ENCODE measurements at regions not wholly inside any gene's neighbourhood (a gene's known extent, or its start where the extent isn't known, plus 50 kb on each side); places are given as distances from the start of the nearest gene placed in this dataset.
"Not testable (repeated sequence)": the region's sequence is repeated elsewhere in the genome, so short reads cannot be mapped to it uniquely, and the experiment has no call there.

DNA sequence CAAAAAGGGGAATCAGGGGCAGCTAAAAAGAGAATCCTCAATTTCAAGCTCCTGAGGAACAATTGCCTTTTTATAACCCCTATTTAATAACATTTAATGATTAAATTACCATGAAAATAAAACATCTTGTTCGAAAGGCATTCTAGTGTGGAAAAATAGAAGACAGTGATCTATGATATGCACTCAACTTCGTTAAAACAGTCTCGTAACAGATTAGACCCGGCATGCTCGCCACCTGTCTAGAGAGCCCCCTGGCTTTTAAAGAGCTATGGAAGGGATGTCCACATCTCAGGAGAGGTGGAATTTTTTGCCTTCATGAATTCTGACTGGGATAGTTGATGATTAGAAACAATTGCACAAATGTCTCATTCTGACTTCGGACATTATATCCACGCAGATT is 153.7 kb upstream of the MDFIC2 start:
- ATAC-seq (no peak), DNase-seq (no peak)
- intact Hi-C loops (cut with micrococcal nuclease) = no loop called here
- peaks cover 8% of the 10 kb centered on the region for H3K27me3 Mint-ChIP-seq
- TF ChIP-seq, protein P1, sequence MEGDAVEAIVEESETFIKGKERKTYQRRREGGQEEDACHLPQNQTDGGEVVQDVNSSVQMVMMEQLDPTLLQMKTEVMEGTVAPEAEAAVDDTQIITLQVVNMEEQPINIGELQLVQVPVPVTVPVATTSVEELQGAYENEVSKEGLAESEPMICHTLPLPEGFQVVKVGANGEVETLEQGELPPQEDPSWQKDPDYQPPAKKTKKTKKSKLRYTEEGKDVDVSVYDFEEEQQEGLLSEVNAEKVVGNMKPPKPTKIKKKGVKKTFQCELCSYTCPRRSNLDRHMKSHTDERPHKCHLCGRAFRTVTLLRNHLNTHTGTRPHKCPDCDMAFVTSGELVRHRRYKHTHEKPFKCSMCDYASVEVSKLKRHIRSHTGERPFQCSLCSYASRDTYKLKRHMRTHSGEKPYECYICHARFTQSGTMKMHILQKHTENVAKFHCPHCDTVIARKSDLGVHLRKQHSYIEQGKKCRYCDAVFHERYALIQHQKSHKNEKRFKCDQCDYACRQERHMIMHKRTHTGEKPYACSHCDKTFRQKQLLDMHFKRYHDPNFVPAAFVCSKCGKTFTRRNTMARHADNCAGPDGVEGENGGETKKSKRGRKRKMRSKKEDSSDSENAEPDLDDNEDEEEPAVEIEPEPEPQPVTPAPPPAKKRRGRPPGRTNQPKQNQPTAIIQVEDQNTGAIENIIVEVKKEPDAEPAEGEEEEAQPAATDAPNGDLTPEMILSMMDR (IDR thresholded peaks at IDR 0.05) = no peak
- H3K4me1 Mint-ChIP-seq (ENCODE audit: low read depth) = no peaks in the 10 kb centered on the region
- H3K27ac Mint-ChIP-seq = no peak overlapping the region
- no peaks in the 10 kb centered on the region for H3K9me3 Mint-ChIP-seq
- ChIA-PET POLR2A (no interaction called here), CTCF (no interaction called here)
- H3K36me3 Mint-ChIP-seq (ENCODE audit: low read depth) = no peaks in the 10 kb centered on the region
- no peak overlapping the region for H3K4me3 Mint-ChIP-seq

DNA sequence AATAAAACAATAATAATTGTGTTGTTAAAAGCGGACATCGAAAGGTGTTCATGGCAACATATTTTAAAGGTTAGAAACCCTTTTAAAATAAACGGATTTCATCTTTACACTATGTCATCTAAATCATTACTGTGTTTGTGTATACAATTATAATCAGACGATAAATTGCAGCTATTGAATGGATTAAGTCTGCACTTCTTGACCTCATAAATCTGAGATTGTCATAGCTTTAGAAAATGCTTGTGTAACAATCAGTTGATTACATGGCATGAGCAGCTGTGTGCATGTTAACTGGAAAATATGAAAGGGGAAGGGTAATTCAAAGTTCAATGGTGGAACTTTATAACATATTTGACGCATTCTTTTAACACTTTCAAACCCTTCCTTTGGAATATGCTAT is 152.4 kb upstream of the MDFIC2 start:
- DNase-seq = no peak
- Mint-ChIP-seq H3K4me1 (ENCODE audit: low read depth) (no peaks in the 10 kb centered on the region), H3K36me3 (ENCODE audit: low read depth) (no peaks in the 10 kb centered on the region), H3K27ac (no peak overlapping the region), H3K27me3 (peaks cover 10% of the 10 kb centered on the region), H3K4me3 (no peak overlapping the region), H3K9me3 (no peaks in the 10 kb centered on the region)
- TF ChIP-seq, protein P1 (IDR thresholded peaks at IDR 0.05) = no peak
- ChIA-PET CTCF (no interaction called here), POLR2A (no interaction called here)
- intact Hi-C loops (cut with micrococcal nuclease) = no loop called here
- ATAC-seq = no peak

DNA sequence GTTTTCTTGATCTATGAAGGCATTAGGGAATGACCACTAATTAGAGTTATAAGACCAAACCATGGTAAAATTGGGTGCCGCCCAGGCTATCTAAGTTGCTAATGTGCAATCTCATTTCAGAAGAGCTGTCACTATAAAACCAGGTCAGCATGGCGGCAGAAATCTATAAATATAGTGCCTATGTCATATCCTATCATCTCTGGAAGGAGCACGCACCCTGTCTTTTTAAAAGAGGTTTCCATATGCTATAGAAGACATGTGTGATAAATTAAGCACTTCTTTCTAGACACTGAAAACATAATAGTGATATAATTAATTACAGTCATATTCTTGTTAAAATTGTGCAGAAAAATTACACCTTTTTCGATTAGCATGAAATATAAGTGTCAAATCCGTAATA is 152.0 kb upstream of the MDFIC2 start:
- no peaks in the 10 kb centered on the region for H3K36me3 Mint-ChIP-seq (ENCODE audit: low read depth)
- no peaks in the 10 kb centered on the region for H3K4me1 Mint-ChIP-seq (ENCODE audit: low read depth)
- CTCF ChIA-PET = no interaction called here
- POLR2A ChIA-PET = no interaction called here
- no peak for ATAC-seq
- intact Hi-C loops (cut with micrococcal nuclease) = no loop called here
- no peaks in the 10 kb centered on the region for H3K9me3 Mint-ChIP-seq
- no peak overlapping the region for H3K27ac Mint-ChIP-seq
- no peak for DNase-seq
- peaks cover 10% of the 10 kb centered on the region for H3K27me3 Mint-ChIP-seq
- no peak overlapping the region for H3K4me3 Mint-ChIP-seq
- TF ChIP-seq, protein P1 (IDR thresholded peaks at IDR 0.05) = no peak

DNA sequence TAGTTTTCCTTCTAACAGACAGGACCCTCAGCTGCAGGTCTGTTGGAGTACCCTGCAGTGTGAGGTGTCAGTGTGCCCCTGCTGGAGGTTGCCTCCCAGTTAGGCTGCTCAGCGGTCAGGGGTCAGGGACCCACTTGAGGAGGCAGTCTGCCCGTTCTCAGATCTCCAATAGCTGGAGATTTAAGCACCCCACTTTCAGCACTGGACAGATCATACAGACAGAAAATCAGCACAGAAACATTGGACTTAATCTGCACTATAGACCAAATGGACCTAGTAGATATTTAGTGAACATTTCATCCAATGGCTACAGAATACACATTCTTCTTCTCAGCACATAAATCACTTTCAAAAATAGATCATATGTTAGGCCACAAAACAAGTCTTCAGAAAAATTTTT is 137.8 kb upstream of the MDFIC2 start:
- H3K9me3 Mint-ChIP-seq; H3K36me3 Mint-ChIP-seq (ENCODE audit: low read depth); H3K27me3 Mint-ChIP-seq; POLR2A ChIA-PET; DNase-seq; intact Hi-C loops (cut with micrococcal nuclease); H3K4me3 Mint-ChIP-seq; CTCF ChIA-PET; H3K27ac Mint-ChIP-seq; H3K4me1 Mint-ChIP-seq (ENCODE audit: low read depth); ATAC-seq: not testable (repeated sequence)

DNA sequence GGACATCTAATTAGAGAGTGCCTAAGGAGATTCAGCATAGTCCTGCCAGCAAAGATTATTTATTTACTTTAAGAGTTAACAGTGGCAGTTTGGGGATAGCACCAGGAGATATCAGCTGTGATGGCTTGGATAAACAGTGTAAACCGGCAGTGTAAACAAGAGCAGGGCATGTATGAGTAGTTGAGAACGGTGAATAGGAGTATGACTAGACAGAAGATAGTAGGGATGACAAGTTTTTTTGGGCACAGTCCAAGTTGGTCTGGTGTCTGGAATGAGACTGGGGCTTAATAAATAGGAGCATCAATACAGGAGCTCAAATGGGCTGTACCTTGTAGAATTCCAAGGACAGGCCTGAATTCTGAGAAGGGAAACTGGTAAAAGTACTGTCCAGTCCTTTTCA is 123.0 kb upstream of the MDFIC2 start:
- H3K27me3 Mint-ChIP-seq; ATAC-seq; H3K4me3 Mint-ChIP-seq; intact Hi-C loops (cut with micrococcal nuclease); H3K36me3 Mint-ChIP-seq (ENCODE audit: low read depth); DNase-seq; H3K27ac Mint-ChIP-seq; CTCF ChIA-PET; H3K9me3 Mint-ChIP-seq; POLR2A ChIA-PET; H3K4me1 Mint-ChIP-seq (ENCODE audit: low read depth): not testable (repeated sequence)

DNA sequence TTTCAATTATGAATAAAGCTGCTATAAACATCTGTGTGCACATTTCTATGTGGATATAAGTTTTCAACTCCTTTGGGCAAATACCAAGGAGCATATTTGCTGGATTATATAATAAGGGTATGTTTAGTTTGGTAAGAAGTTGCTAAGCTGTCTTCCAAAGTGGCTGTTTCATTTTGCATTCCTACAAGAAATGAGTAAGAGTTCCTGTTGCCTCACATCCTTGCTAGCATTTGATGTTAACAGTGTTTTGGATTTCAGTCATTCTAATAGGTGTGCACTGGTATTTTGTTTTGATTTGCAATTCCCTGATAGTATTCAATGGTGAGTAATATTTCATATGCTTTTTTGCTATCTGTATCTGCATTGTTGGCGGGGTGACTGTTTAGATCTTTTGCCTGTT is 120.7 kb upstream of the MDFIC2 start:
- ATAC-seq = no peak
- intact Hi-C loops (cut with micrococcal nuclease) = no loop called here

More for the DNA sequence above, 120.7 kb upstream of the MDFIC2 start:
- H3K9me3 Mint-ChIP-seq = no peaks in the 10 kb centered on the region
- no peak for DNase-seq
- H3K4me3 Mint-ChIP-seq = no peak overlapping the region
- H3K4me1 Mint-ChIP-seq (ENCODE audit: low read depth) = no peaks in the 10 kb centered on the region
- TF ChIP-seq, protein P1 (IDR thresholded peaks at IDR 0.05) = no peak
- H3K27me3 Mint-ChIP-seq = peaks cover 1% of the 10 kb centered on the region
- H3K27ac Mint-ChIP-seq = no peak overlapping the region
- no peaks in the 10 kb centered on the region for H3K36me3 Mint-ChIP-seq (ENCODE audit: low read depth)
- CTCF ChIA-PET = no interaction called here
- POLR2A ChIA-PET = no interaction called here

Data from activated CD8-positive, alpha-beta T cell treated with anti-CD3 and anti-CD28 coated beads for 36 hours (primary cell).